GM13977 (cell line): ENCODE measurements at regions not wholly inside any gene's neighbourhood (a gene's known extent, or its start where the extent isn't known, plus 50 kb on each side); places are given as distances from the start of the nearest gene placed in this dataset.

Experiments used
- DNase-seq: peaks from one replicate; pipeline ENCODE4 v3.0.0; 2012; ENCODE audit warnings: low spot score
- in situ Hi-C: fragments of 300-500 bp; cut with MboI; formaldehyde crosslinking; loops from one replicate; pipeline ENCODE4 v1.12.0; 2022; ENCODE audit warnings: low sequenced_read_pairs, low pct_unique_long_range_greater_than_20kb, mixed read lengths, inconsistent platforms; ENCODE audit not compliant: unreplicated experiment
- TF ChIP-seq, protein P1 (sequence below): IDR thresholded peaks from 2 replicates; pipeline ENCODE4 v1.5.1; 2012; ENCODE audit warnings: mild to moderate bottlenecking, control low read depth; ENCODE audit not compliant: insufficient read depth; ENCODE audit errors: extremely low read depth, missing control alignments

DNA sequence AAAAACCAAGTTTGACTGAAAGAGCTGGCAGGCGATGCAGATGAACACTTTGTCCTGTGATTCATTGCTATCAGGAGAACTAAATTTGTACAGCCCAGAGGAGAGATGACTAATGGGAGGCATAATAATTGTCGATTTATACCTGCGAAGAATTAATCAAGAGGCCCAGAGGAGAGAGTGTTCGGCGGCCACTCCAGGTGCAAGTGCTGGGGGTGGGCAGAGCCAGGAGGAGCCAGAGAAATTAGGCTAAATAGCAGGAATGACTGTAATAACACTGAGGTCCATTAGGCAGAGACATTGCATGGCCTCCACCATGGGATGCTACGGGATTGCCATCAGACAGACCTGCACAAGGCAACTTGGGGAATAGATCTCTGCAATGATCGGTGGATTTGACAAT is 107.7 kb upstream of the UQCRFS1 start:
- in situ Hi-C loops, result no loop called here
- no peak for DNase-seq
- TF ChIP-seq, protein P1, sequence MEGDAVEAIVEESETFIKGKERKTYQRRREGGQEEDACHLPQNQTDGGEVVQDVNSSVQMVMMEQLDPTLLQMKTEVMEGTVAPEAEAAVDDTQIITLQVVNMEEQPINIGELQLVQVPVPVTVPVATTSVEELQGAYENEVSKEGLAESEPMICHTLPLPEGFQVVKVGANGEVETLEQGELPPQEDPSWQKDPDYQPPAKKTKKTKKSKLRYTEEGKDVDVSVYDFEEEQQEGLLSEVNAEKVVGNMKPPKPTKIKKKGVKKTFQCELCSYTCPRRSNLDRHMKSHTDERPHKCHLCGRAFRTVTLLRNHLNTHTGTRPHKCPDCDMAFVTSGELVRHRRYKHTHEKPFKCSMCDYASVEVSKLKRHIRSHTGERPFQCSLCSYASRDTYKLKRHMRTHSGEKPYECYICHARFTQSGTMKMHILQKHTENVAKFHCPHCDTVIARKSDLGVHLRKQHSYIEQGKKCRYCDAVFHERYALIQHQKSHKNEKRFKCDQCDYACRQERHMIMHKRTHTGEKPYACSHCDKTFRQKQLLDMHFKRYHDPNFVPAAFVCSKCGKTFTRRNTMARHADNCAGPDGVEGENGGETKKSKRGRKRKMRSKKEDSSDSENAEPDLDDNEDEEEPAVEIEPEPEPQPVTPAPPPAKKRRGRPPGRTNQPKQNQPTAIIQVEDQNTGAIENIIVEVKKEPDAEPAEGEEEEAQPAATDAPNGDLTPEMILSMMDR, result no peak

DNA sequence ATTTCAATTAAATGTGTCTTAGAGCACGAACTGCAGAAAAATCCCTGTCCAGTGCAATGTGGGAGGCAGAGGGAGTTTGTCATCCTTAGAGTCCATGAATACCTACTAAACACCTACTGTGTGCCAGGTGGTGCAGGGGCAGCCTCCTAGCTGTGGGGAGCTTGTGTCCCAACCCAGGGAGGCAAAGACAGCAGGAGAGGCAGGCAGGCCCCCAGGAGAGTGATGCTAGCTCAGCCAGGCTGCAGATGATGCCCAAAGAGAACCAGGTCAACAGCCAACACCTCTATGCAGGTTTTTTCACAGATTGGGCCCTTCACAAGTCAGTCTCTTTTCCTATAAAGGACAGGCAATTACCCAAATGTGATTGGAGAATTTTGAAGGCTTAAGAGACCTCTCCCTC is 108.2 kb upstream of the UQCRFS1 start:
- TF ChIP-seq, protein P1, result no peak
- in situ Hi-C loops, result no loop called here
- no peak for DNase-seq

DNA sequence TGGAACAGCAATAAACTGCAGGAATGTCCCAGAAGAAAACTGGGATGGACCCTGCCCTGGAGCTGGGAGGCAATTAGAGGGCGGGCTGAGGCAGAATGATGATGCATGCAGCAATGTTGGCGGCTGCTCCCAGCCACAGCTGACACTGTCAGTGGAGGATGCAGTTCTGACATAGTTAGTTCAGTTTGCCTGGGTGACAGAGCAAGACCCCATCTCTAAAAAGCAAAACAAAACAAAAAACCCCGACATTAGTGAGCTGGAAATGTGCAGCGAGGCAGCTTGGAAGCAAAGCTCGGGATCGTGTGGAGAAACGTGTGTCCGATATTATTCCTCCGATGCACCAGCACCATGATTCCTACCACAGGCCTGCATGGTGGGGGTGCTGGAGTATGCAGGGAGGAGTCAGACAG is 110.1 kb upstream of the UQCRFS1 start:
- TF ChIP-seq, protein P1, result no peak
- DNase-seq, result no peak
- in situ Hi-C loops, result no loop called here

DNA sequence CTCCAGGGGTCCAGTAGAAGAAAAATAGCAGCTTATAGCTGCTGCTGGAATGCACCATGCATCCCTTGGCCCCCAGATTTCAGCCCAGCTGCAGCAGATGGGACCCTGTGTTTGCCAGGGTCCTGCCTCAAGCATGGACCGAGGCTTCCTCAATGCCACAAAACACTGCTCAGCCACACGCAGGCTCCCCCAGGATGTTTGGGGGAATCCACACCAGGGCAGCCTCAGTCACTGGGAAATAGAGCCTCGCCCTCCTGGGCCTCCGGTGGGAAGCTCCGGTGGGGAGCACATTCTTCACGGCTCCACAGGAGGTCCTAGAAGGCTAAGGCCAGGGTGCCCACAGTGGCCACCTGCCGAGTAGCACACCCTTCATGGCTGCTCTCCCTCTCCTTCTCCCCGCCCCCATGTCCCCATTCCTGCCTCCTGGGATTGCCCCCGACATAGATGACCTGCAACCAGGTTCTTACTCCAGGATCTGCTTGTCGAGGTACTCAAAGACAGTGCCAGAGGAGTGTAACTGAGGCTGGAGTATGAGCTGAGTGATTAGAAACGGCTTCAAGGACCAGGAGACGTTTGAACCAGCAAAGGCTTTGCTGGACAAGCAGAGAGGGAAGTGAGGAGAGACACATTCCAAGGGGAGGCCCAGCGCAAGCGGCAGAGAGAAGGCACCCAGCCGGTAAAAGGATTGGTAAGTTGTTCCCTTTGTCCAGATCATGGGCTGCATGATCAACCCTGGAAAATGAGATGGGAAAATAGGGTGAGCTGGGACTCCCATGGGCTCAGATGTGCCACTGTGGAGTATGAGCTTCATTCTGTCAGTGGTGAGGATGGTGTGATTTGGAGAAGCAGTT is 110.7 kb upstream of the UQCRFS1 start:
- TF ChIP-seq, protein P1, result no peak
- DNase-seq, result no peak

DNA sequence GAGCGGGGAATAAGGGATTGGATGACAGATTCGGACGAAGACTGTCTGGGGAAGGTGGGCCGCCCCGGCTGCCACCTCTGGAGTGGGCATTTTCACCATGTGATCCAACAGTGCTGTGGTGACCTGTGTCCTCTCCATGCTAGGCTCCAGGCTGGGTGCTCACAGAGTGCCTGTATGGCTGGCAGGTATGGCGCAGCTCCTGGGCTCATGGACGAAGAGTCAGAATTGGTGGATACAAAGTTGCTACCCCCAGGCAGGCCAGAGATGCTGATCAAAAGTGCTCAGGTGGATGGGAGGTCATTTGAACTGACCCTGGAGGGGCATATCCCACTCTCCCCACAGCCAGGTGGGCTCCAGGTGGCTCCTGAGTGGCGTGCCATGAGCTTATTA is 111.3 kb upstream of the UQCRFS1 start:
- DNase-seq, result no peak
- TF ChIP-seq, protein P1, result no peak
- in situ Hi-C loops, result no loop called here

More for the DNA sequence above, 110.7 kb upstream of the UQCRFS1 start:
- in situ Hi-C loops, result no loop called here

DNA sequence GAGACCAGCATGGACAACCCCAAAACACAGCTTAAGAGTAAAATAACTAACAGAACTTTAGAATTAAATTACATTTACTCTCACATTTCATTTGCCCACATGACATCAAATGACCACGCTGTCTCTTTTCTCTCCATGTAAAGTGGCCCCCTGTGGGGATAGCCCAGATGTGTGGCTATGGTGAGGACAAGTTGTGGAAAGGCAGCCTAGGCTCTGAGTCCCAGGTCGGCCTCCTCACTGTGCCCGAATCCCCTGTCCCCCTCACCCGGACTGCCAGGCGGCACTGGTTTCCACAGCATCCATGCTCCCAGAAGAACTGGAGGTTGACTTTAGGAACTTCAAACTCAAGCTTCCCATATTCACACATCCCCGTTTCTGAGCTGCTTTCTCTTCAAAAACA is 111.8 kb upstream of the UQCRFS1 start:
- DNase-seq, result no peak
- TF ChIP-seq, protein P1, result no peak
- in situ Hi-C loops, result no loop called here
